PFSK-1 (cell line): ENCODE measurements at regions not wholly inside any gene's neighbourhood (a gene's known extent, or its start where the extent isn't known, plus 50 kb on each side); places are given as distances from the start of the nearest gene placed in this dataset.

Experiments
- FOXP2 ChIP-seq: optimal IDR thresholded peaks from 2 replicates; pipeline ENCODE3; 2011; ENCODE audit warnings: borderline replicate concordance, control low read depth, inconsistent platforms; ENCODE audit not compliant: insufficient read depth; ENCODE audit errors: extremely low read length, extremely low read depth
- POLR2AphosphoS5 ChIP-seq: IDR thresholded peaks from 2 replicates; pipeline ENCODE4 v1.6.1; 2012; ENCODE audit warnings: low read depth, mild to moderate bottlenecking, control low read depth, low read length, moderate library complexity
- SIN3A ChIP-seq: IDR thresholded peaks from 2 replicates; pipeline ENCODE4 v1.6.1; 2012; ENCODE audit warnings: mild to moderate bottlenecking, low read length, moderate library complexity, borderline replicate concordance; ENCODE audit not compliant: insufficient read depth
- TAF1 ChIP-seq: IDR thresholded peaks from 2 replicates; pipeline ENCODE4 v1.6.1; 2012; ENCODE audit warnings: low read length, control low read depth, borderline replicate concordance; ENCODE audit not compliant: insufficient read depth
- TF ChIP-seq, protein P1 (sequence below), 2 experiments: IDR thresholded peaks; 2 replicates each; pipeline versions ENCODE4 v1.6.1 to v1.8.0; 2011 to 2012; ENCODE audit warnings: low read depth in 2 of 2, low read length in 2 of 2, control low read depth in 1 of 2, inconsistent platforms in 1 of 2, mild to moderate bottlenecking in 1 of 2, moderate library complexity in 1 of 2; ENCODE audit not compliant: insufficient read depth in 1 of 2

DNA sequence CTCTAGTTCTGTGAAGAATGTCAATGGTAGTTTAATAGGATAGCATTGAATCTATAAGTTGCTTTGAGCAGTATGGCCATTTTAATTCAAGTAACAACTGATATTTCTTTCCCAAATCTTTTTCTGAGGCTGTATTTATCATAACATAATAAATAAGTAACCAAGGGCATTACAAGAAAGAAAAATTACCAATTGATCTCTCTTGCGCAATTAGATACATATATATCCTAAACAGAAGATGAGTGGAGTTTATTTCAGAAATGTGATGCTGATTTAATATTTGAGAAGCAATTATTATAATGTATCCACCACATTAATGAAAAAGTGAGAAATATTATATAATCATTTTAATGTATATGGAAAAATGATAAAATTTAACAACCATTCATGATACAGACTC is 802.5 kb upstream of the AGA start:
- TF ChIP-seq, protein P1, sequence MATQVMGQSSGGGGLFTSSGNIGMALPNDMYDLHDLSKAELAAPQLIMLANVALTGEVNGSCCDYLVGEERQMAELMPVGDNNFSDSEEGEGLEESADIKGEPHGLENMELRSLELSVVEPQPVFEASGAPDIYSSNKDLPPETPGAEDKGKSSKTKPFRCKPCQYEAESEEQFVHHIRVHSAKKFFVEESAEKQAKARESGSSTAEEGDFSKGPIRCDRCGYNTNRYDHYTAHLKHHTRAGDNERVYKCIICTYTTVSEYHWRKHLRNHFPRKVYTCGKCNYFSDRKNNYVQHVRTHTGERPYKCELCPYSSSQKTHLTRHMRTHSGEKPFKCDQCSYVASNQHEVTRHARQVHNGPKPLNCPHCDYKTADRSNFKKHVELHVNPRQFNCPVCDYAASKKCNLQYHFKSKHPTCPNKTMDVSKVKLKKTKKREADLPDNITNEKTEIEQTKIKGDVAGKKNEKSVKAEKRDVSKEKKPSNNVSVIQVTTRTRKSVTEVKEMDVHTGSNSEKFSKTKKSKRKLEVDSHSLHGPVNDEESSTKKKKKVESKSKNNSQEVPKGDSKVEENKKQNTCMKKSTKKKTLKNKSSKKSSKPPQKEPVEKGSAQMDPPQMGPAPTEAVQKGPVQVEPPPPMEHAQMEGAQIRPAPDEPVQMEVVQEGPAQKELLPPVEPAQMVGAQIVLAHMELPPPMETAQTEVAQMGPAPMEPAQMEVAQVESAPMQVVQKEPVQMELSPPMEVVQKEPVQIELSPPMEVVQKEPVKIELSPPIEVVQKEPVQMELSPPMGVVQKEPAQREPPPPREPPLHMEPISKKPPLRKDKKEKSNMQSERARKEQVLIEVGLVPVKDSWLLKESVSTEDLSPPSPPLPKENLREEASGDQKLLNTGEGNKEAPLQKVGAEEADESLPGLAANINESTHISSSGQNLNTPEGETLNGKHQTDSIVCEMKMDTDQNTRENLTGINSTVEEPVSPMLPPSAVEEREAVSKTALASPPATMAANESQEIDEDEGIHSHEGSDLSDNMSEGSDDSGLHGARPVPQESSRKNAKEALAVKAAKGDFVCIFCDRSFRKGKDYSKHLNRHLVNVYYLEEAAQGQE (IDR thresholded peaks at IDR 0.05; ENCODE audit: insufficient read depth in 1 of 2, low read depth in 2 of 2, low read length in 2 of 2): no peak
- no peak for TF ChIP-seq POLR2AphosphoS5
- no peak for TF ChIP-seq SIN3A
- no peak for TF ChIP-seq FOXP2
- TF ChIP-seq TAF1: no peak

DNA sequence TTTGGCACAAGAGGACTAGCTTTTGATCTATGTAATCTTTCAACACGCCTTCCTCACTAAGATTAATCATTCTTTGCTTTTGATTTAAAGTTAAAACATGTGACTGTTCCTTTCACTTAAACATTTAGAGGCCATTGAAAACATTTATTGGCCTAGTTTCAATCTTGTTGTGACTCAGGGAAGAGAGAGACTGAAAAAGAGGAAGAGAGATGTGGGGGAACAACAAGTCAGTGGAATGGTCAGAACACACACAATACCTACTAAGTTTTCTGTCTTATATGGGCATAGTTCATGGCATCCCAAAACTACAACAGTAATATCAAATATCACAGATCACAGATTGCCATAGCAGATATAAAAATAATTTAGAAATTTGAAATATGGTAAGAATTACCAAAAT is 812.9 kb upstream of the AGA start:
- TF ChIP-seq TAF1: no peak
- TF ChIP-seq, protein P1 (IDR thresholded peaks at IDR 0.05; ENCODE audit: insufficient read depth in 1 of 2, low read depth in 2 of 2, low read length in 2 of 2): no peak
- no peak for TF ChIP-seq FOXP2
- TF ChIP-seq SIN3A: no peak

DNA sequence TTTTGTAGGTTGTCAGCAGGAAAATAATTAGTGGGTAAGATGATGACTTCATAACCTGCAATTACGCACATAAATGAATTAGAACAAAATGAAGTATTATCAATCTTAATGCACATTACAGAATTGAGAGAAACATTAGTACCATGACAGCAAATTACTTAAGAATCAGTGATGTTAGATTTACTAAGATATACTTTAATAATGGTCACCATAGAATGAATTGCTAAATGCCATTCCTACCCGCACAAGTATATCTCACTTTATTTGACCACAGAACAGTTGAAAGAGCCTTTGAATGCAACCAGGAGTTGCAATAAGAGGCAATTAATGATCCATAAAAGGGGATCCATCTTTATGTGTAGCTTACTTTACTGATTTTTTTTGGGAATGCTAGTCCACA is 816.4 kb upstream of the AGA start:
- TF ChIP-seq SIN3A: no peak
- TF ChIP-seq TAF1: no peak
- TF ChIP-seq FOXP2: no peak
- no peak for TF ChIP-seq POLR2AphosphoS5
- TF ChIP-seq, protein P1 (IDR thresholded peaks at IDR 0.05; ENCODE audit: insufficient read depth in 1 of 2, low read depth in 2 of 2, low read length in 2 of 2): no peak

DNA sequence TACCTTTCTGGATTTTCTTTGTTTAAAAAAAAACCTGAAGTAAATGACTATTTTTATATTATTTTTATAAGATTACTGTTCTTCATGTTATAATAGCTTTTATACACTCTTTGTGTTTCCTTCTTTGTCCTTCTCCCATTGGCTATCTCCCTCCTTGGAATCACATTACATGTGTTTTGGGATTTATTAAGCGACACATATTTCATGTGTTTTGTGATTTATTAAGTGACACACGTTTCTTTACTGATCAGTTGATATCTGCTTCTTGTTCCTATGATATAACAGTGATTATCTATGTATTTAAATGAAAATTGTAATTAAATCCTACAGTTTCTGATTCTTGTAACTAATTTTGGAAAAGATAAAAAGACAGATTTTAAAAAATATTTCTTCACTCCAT is 817.3 kb upstream of the AGA start:
- no peak for TF ChIP-seq FOXP2
- TF ChIP-seq POLR2AphosphoS5: no peak
- TF ChIP-seq SIN3A: no peak
- TF ChIP-seq, protein P1 (IDR thresholded peaks at IDR 0.05; ENCODE audit: insufficient read depth in 1 of 2, low read depth in 2 of 2, low read length in 2 of 2): no peak
- no peak for TF ChIP-seq TAF1

DNA sequence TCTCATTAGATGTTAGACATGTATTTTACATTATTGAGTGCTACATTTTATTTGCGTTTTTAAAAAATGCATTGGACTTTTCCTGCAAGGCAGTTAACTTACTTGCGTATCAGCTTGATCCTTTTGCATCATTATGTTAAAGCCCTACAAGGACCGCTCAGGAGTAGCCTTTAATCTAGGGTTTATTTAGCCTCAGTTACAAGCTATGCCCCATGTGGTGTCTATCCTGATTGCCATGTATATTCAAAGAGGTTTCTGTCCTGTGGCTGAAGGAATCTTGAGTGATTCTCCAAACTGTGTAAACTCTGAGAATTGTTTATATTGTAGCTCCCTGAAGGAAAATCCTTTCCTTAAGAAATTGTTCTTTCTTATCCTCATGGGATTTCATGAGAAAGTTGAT is 821.8 kb upstream of the AGA start:
- TF ChIP-seq FOXP2 (no peak), TAF1 (no peak), SIN3A (no peak), POLR2AphosphoS5 (no peak)
- TF ChIP-seq, protein P1 (IDR thresholded peaks at IDR 0.05; ENCODE audit: insufficient read depth in 1 of 2, low read depth in 2 of 2, low read length in 2 of 2): no peak
